ENCODE measurements at regions not wholly inside any gene's neighbourhood (a gene's known extent, or its start where the extent isn't known, plus 50 kb on each side); places are given as distances from the start of the nearest gene placed in this dataset.

GRCh38 chrX:44042751-44043150 is 69.6 kb upstream of the NDP start:
- no peaks in the 10 kb centered on the region for H3K9me3 Mint-ChIP-seq
- no peak overlapping the region for H3K27ac Mint-ChIP-seq

GRCh38 chrX:44042116-44042515 is 68.9 kb upstream of the NDP start:
- H3K27ac Mint-ChIP-seq: no peak overlapping the region
- DNase-seq (ENCODE audit: extremely low spot score, unreplicated experiment): no peak
- no peaks in the 10 kb centered on the region for H3K4me1 Mint-ChIP-seq (ENCODE audit: unreplicated experiment)
- no peaks in the 10 kb centered on the region for H3K9me3 Mint-ChIP-seq
- H3K4me3 Mint-ChIP-seq: no peak overlapping the region
- no peaks in the 10 kb centered on the region for H3K27me3 Mint-ChIP-seq
- no peak for TF ChIP-seq CTCF (conservative IDR thresholded peaks at IDR 0.05)
- no peaks in the 10 kb centered on the region for H3K36me3 Mint-ChIP-seq

More at GRCh38 chrX:44042751-44043150, 69.6 kb upstream of the NDP start:
- Mint-ChIP-seq H3K4me3 (no peak overlapping the region), H3K27me3 (no peaks in the 10 kb centered on the region), H3K36me3 (no peaks in the 10 kb centered on the region), H3K4me1 (ENCODE audit: unreplicated experiment) (no peaks in the 10 kb centered on the region)
- DNase-seq (ENCODE audit: extremely low spot score, unreplicated experiment): no peak
- TF ChIP-seq CTCF (conservative IDR thresholded peaks at IDR 0.05): no peak

- no peak for DNase-seq (ENCODE audit: extremely low spot score, unreplicated experiment)
- Mint-ChIP-seq H3K9me3 (no peaks in the 10 kb centered on the region), H3K36me3 (no peaks in the 10 kb centered on the region), H3K4me3 (no peak overlapping the region), H3K27ac (no peak overlapping the region), H3K4me1 (ENCODE audit: unreplicated experiment) (no peaks in the 10 kb centered on the region), H3K27me3 (no peaks in the 10 kb centered on the region)
- no peak for TF ChIP-seq CTCF (conservative IDR thresholded peaks at IDR 0.05)
Observed at GRCh38 chrX:44040406-44040805, 67.2 kb upstream of the NDP start.

GRCh38 chrX:44039556-44039955 is 66.4 kb upstream of the NDP start:
- Mint-ChIP-seq H3K4me3 (no peak overlapping the region), H3K9me3 (no peaks in the 10 kb centered on the region), H3K4me1 (ENCODE audit: unreplicated experiment) (no peaks in the 10 kb centered on the region), H3K27ac (no peak overlapping the region), H3K27me3 (no peaks in the 10 kb centered on the region), H3K36me3 (no peaks in the 10 kb centered on the region)
- no peak for DNase-seq (ENCODE audit: extremely low spot score, unreplicated experiment)
- TF ChIP-seq CTCF (conservative IDR thresholded peaks at IDR 0.05): no peak

GRCh38 chrX:44036336-44036735 is 63.1 kb upstream of the NDP start:
- Mint-ChIP-seq H3K4me1 (ENCODE audit: unreplicated experiment) (no peaks in the 10 kb centered on the region), H3K9me3 (no peaks in the 10 kb centered on the region), H3K4me3 (no peak overlapping the region), H3K36me3 (no peaks in the 10 kb centered on the region), H3K27me3 (no peaks in the 10 kb centered on the region), H3K27ac (no peak overlapping the region)
- no peak for DNase-seq (ENCODE audit: extremely low spot score, unreplicated experiment)
- TF ChIP-seq CTCF (conservative IDR thresholded peaks at IDR 0.05): no peak

- no peak for TF ChIP-seq CTCF (conservative IDR thresholded peaks at IDR 0.05)
- Mint-ChIP-seq H3K4me3 (no peak overlapping the region), H3K9me3 (no peaks in the 10 kb centered on the region)
Observed at GRCh38 chrX:44035571-44035970, 62.4 kb upstream of the NDP start.

More at GRCh38 chrX:44035571-44035970, 62.4 kb upstream of the NDP start:
- no peaks in the 10 kb centered on the region for H3K27me3 Mint-ChIP-seq
- no peaks in the 10 kb centered on the region for H3K4me1 Mint-ChIP-seq (ENCODE audit: unreplicated experiment)
- H3K27ac Mint-ChIP-seq: no peak overlapping the region
- H3K36me3 Mint-ChIP-seq: no peaks in the 10 kb centered on the region
- no peak for DNase-seq (ENCODE audit: extremely low spot score, unreplicated experiment)

Data from type B pancreatic cell (in vitro differentiated cells).